ENCODE measurements at regions not wholly inside any gene's neighbourhood (a gene's known extent, or its start where the extent isn't known, plus 50 kb on each side); places are given as distances from the start of the nearest gene placed in this dataset.

GRCh38 chr1:101312147-101312546 lies 75.3 kb downstream of the S1PR1 start:
- DNase-seq (ENCODE audit: low read depth in 1 of 2, low spot score in 2 of 2) (no peak), FAIRE-seq (no peak)
- CTCF ChIA-PET (ENCODE audit: partially characterized antibody), result interaction anchor here (0.6 to 1.8 kb wide), 10 partner anchors 11 to 362 kb away, joined by 3 to 6 read pairs (median 3); no protein-coding TSS in a partner anchor
- H3K79me2 ChIP-seq (ENCODE audit: control insufficient read depth in 1 of 2, insufficient read depth in 2 of 2, low read length in 2 of 2), result no peaks in the 10 kb centered on the region
- H2BK120ac ChIP-seq (replicated peaks; ENCODE audit: low read depth, low read length), result no peak overlapping the region
- no peaks in the 10 kb centered on the region for H4K20me1 ChIP-seq (replicated peaks in 1 of 2; ENCODE audit: control insufficient read depth in 1 of 2, insufficient read depth in 2 of 2, low read length in 2 of 2)
- 92% methylated on average over 4 of the region's 4 CpGs; no CpG with 5 or more reads in 1 of the 2 experiments for WGBS, 2 experiments (ENCODE audit: extremely low coverage in 1 of 2, insufficient coverage in 1 of 2, insufficient read length in 1 of 2, insufficient replicate concordance in 2 of 2, low coverage in 1 of 2, low lambda C conversion rate in 2 of 2, missing lambda C conversion rate in 1 of 2)
- H2BK12ac ChIP-seq (ENCODE audit: low read depth, low read length), result no peak overlapping the region
- H4K8ac ChIP-seq (ENCODE audit: extremely low read depth, insufficient read depth, low read length), result no peak overlapping the region
- no peaks in the 10 kb centered on the region for H3K9me3 ChIP-seq (ENCODE audit: insufficient read depth in 2 of 2, low read depth in 1 of 2, low read length in 1 of 2)
- H3K56ac ChIP-seq (replicated peaks; ENCODE audit: insufficient read length, low read depth, low read length), result no peak overlapping the region
- no peak overlapping the region for H3K23ac ChIP-seq (ENCODE audit: insufficient read length)
- H2AK5ac ChIP-seq (ENCODE audit: low read depth, low read length), result no peak overlapping the region
- no peaks in the 10 kb centered on the region for H3K79me1 ChIP-seq (ENCODE audit: low read depth, low read length)
- H3K4ac ChIP-seq (replicated peaks; ENCODE audit: insufficient read length, low read depth, low read length), result no peak overlapping the region
- H4K5ac ChIP-seq (ENCODE audit: insufficient read length, low read depth, low read length), result no peak overlapping the region
- peaks cover 0 to 7% (median 3%) of the 10 kb centered on the region in 4 experiments; a peak in 4 of 7 replicates for H3K4me1 ChIP-seq (replicated peaks in 1 of 4; ENCODE audit: control insufficient read depth in 3 of 4, insufficient read depth in 4 of 4, low read length in 3 of 4)
- H3K27me3 ChIP-seq (replicated peaks in 1 of 4; ENCODE audit: control insufficient read depth in 3 of 4, extremely low read depth in 1 of 4, insufficient read depth in 3 of 4, low read length in 3 of 4), result no peaks in the 10 kb centered on the region; a peak in 1 of 7 replicates
- no peak overlapping the region for H3K9ac ChIP-seq (replicated peaks in 1 of 4; ENCODE audit: extremely low read depth in 1 of 4, low read depth in 3 of 4, low read length in 3 of 4)
- H3K36me3 ChIP-seq (ENCODE audit: control insufficient read depth in 2 of 4, insufficient read depth in 4 of 4, low read length in 3 of 4), result no peaks in the 10 kb centered on the region
- no peak overlapping the region for H3K4me2 ChIP-seq (ENCODE audit: insufficient read depth in 1 of 2, low read depth in 2 of 2, low read length in 2 of 2)
- no peak overlapping the region for H3K14ac ChIP-seq (ENCODE audit: insufficient read length)
- TF ChIP-seq SUZ12 (IDR thresholded peaks at IDR 0.05; ENCODE audit: low read length), result no peak
- TF ChIP-seq TCF12 (IDR thresholded peaks at IDR 0.05; ENCODE audit: low read depth, low read length), result no peak
- no peak for TF ChIP-seq CBX8 (IDR thresholded peaks at IDR 0.05; ENCODE audit: borderline replicate concordance, low read depth, low read length)
- no peak for TF ChIP-seq BACH1 (IDR thresholded peaks at IDR 0.05; ENCODE audit: low read length)
- no peak for TF ChIP-seq SAP30 (IDR thresholded peaks at IDR 0.05; ENCODE audit: insufficient read depth, insufficient replicate concordance, low read length)
- TF ChIP-seq FOSL1 (IDR thresholded peaks at IDR 0.05; ENCODE audit: insufficient read depth, low read depth, low read length), result no peak
- TF ChIP-seq CTBP2 (IDR thresholded peaks at IDR 0.05; ENCODE audit: borderline replicate concordance, insufficient read depth, insufficient read length, low read length), result no peak
- TF ChIP-seq RXRA (IDR thresholded peaks at IDR 0.05; ENCODE audit: insufficient read depth, low read depth, low read length), result no peak
- TF ChIP-seq, protein P1, sequence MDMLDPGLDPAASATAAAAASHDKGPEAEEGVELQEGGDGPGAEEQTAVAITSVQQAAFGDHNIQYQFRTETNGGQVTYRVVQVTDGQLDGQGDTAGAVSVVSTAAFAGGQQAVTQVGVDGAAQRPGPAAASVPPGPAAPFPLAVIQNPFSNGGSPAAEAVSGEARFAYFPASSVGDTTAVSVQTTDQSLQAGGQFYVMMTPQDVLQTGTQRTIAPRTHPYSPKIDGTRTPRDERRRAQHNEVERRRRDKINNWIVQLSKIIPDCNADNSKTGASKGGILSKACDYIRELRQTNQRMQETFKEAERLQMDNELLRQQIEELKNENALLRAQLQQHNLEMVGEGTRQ (IDR thresholded peaks at IDR 0.05; ENCODE audit: low read length), result no peak
- TF ChIP-seq RFX5 (IDR thresholded peaks at IDR 0.05; ENCODE audit: borderline replicate concordance, low read depth, low read length), result no peak
- TF ChIP-seq CEBPB (IDR thresholded peaks at IDR 0.05; ENCODE audit: low read depth, low read length), result no peak
- H2BK20ac ChIP-seq (ENCODE audit: low read length), result no peak overlapping the region
- no peak overlapping the region for H2BK15ac ChIP-seq (ENCODE audit: low read length)
- POLR2A ChIA-PET (ENCODE audit: partially characterized antibody), result no interaction called here
- H3K27ac ChIP-seq (ENCODE audit: low read depth, low read length), result no peak overlapping the region
- H2AFZ ChIP-seq (ENCODE audit: low read length), result no peak overlapping the region
- H4K91ac ChIP-seq (replicated peaks; ENCODE audit: insufficient read length, low read length), result no peak overlapping the region
- no peak overlapping the region for H2BK5ac ChIP-seq (ENCODE audit: low read depth, low read length)
- peaks cover 7% of the 10 kb centered on the region; the same call in 1 of the 2 replicates for H3K23me2 ChIP-seq (ENCODE audit: low read depth, low read length)
- H3K18ac ChIP-seq (ENCODE audit: extremely low read depth, low read length), result no peak overlapping the region
- H3K4me3 ChIP-seq (ENCODE audit: extremely low read depth in 1 of 4, insufficient read depth in 2 of 4, low read depth in 3 of 4, low read length in 4 of 4), result no peak overlapping the region
